ENCODE measurements at regions not wholly inside any gene's neighbourhood (a gene's known extent, or its start where the extent isn't known, plus 50 kb on each side); places are given as distances from the start of the nearest gene placed in this dataset.

GRCh38 chr3:105997800-105998526, 129.2 kb upstream of the CBLB start:
- peaks cover 7% of the 10 kb centered on the region; the same call in 1 of the 3 replicates for H3K9me3 Mint-ChIP-seq
- Histone ChIP-seq H3K27ac (ENCODE audit: low read depth) (no peak overlapping the region), H3K36me3 (ENCODE audit: insufficient read depth) (no peaks in the 10 kb centered on the region), H3K4me3 (no peak overlapping the region), H3K4me1 (ENCODE audit: insufficient read depth) (no peaks in the 10 kb centered on the region), H2AFZ (no peak overlapping the region), H3K27me3 (ENCODE audit: insufficient read depth) (no peaks in the 10 kb centered on the region), H3K9me2 (ENCODE audit: insufficient read depth) (0 out of 2 replicates have a peak, but pooled peaks cover 5% of the 10 kb centered on the region), H3K4me2 (no peak overlapping the region), H3K79me2 (replicated peaks; ENCODE audit: insufficient read depth) (no peaks in the 10 kb centered on the region), H3F3A (replicated peaks; ENCODE audit: low read depth) (no peaks in the 10 kb centered on the region), H4K20me1 (replicated peaks; ENCODE audit: insufficient read depth) (no peaks in the 10 kb centered on the region)
- ATAC-seq (no peak), DNase-seq (ENCODE audit: low spot score) (no peak)
- no peaks in the 10 kb centered on the region for H3K4me1 Mint-ChIP-seq
- H3K27me3 Mint-ChIP-seq (ENCODE audit: insufficient read depth, low read depth, poor library complexity), result peaks cover 2% of the 10 kb centered on the region
- H3K36me3 Mint-ChIP-seq (ENCODE audit: low read depth), result peaks cover 2% of the 10 kb centered on the region; the same call in 1 of the 3 replicates
- no peak for TF ChIP-seq EZH2phosphoT487 (IDR thresholded peaks at IDR 0.05; ENCODE audit: unreplicated experiment)
- no peak for TF ChIP-seq ZNF114 (CRISPR knock-in tag; IDR thresholded peaks at IDR 0.05)
- H3K27ac Mint-ChIP-seq, result no peak overlapping the region
- H3K4me3 Mint-ChIP-seq, result no peak overlapping the region

- Histone ChIP-seq H3K79me2 (replicated peaks; ENCODE audit: insufficient read depth) (no peaks in the 10 kb centered on the region), H2AFZ (no peak overlapping the region), H3K27ac (ENCODE audit: low read depth) (no peak overlapping the region), H3K9me2 (ENCODE audit: insufficient read depth) (0 out of 2 replicates have a peak, but pooled peaks cover 5% of the 10 kb centered on the region), H3K4me1 (ENCODE audit: insufficient read depth) (no peaks in the 10 kb centered on the region), H3K36me3 (ENCODE audit: insufficient read depth) (no peaks in the 10 kb centered on the region), H3K4me2 (no peak overlapping the region), H3K27me3 (ENCODE audit: insufficient read depth) (no peaks in the 10 kb centered on the region), H3K4me3 (no peak overlapping the region), H3F3A (replicated peaks; ENCODE audit: low read depth) (no peaks in the 10 kb centered on the region), H4K20me1 (replicated peaks; ENCODE audit: insufficient read depth) (no peaks in the 10 kb centered on the region)
- peaks cover 2% of the 10 kb centered on the region; the same call in 1 of the 3 replicates for H3K36me3 Mint-ChIP-seq (ENCODE audit: low read depth)
- H3K27me3 Mint-ChIP-seq (ENCODE audit: insufficient read depth, low read depth, poor library complexity), result no peaks in the 10 kb centered on the region
- DNase-seq (ENCODE audit: low spot score), result no peak
- H3K4me1 Mint-ChIP-seq, result no peaks in the 10 kb centered on the region
- H3K9me3 Mint-ChIP-seq, result peaks cover 7% of the 10 kb centered on the region; the same call in 1 of the 3 replicates
- H3K4me3 Mint-ChIP-seq, result no peak overlapping the region
- no peak overlapping the region for H3K27ac Mint-ChIP-seq
- ATAC-seq, result no peak
- TF ChIP-seq CREB1 (CRISPR knock-in tag; IDR thresholded peaks at IDR 0.05; ENCODE audit: low read depth) (no peak), EZH2phosphoT487 (IDR thresholded peaks at IDR 0.05; ENCODE audit: unreplicated experiment) (no peak), ZNF114 (CRISPR knock-in tag; IDR thresholded peaks at IDR 0.05) (no peak), STAT1 (IDR thresholded peaks at IDR 0.05; ENCODE audit: unreplicated experiment) (no peak), ZNF331 (CRISPR knock-in tag; IDR thresholded peaks at IDR 0.05; ENCODE audit: low read depth) (no peak), NANOG (IDR thresholded peaks at IDR 0.05; ENCODE audit: borderline replicate concordance) (no peak), CTCF (conservative IDR thresholded peaks at IDR 0.05; ENCODE audit: low read depth in 2 of 2) (no peak), EZH2 (IDR thresholded peaks at IDR 0.05; ENCODE audit: low read depth, unreplicated experiment) (no peak), REST (IDR thresholded peaks at IDR 0.05; ENCODE audit: unreplicated experiment) (no peak), POLR2AphosphoS5 (IDR thresholded peaks at IDR 0.05; ENCODE audit: low read depth) (no peak), ETS1 (IDR thresholded peaks at IDR 0.05) (no peak), JUNB (IDR thresholded peaks at IDR 0.05; ENCODE audit: unreplicated experiment) (no peak)
Observed at GRCh38 chr3:105999856-106000255, 131.0 kb upstream of the CBLB start.

Measured in GM23338 (cell line).